ENCODE measurements at regions not wholly inside any gene's neighbourhood (a gene's known extent, or its start where the extent isn't known, plus 50 kb on each side); places are given as distances from the start of the nearest gene placed in this dataset.

DNA sequence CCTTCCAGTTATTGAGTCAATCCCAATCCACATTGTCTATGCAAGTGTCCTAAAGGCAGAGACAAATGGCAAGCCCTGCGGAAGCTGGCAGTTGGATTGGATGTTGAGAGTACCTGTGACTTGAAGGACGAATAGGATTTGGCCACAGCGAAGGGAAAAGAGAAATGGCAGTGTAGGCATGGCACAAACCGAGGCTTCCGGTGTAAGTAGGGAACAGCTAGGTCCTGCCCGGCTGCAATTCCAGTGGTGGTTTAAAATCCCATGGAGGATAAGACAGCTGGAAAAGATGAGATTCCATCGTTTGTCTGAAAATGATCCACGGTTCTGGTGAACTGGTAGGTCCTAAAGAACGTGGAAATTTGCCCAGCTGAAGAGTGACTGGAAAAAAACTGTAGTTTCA, 296.2 kb downstream of the TCERG1L start:
- Histone ChIP-seq H2AFZ (ENCODE audit: control insufficient read depth, low read length) (no peak overlapping the region), H3K4me3 (ENCODE audit: control insufficient read depth in 2 of 3, extremely low read depth in 1 of 3, insufficient read depth in 2 of 3, low read depth in 1 of 3, low read length in 3 of 3) (no peak overlapping the region), H3K9ac (ENCODE audit: control insufficient read depth, extremely low read depth, insufficient read depth, low read length) (no peak overlapping the region), H3K9me1 (ENCODE audit: control insufficient read depth, extremely low read depth, insufficient read depth, low read length) (no peaks in the 10 kb centered on the region), H3K9me3 (ENCODE audit: control insufficient read depth, low read depth, low read length) (peaks cover 13% of the 10 kb centered on the region), H3K4me1 (ENCODE audit: control insufficient read depth, extremely low read depth, insufficient read depth, low read length) (no peaks in the 10 kb centered on the region), H3K36me3 (ENCODE audit: control insufficient read depth in 2 of 2, extremely low read depth in 1 of 2, insufficient read depth in 2 of 2, low read length in 2 of 2) (no peaks in the 10 kb centered on the region), H3K4me2 (ENCODE audit: control insufficient read depth, extremely low read depth, insufficient read depth, low read depth, low read length) (no peak overlapping the region), H3K27me3 (ENCODE audit: control insufficient read depth, extremely low read depth, insufficient read depth, low read length) (no peaks in the 10 kb centered on the region), H3K27ac (ENCODE audit: control insufficient read depth, insufficient read depth, low read length) (no peak overlapping the region), H3K79me2 (ENCODE audit: control insufficient read depth, insufficient read depth, low read length) (no peaks in the 10 kb centered on the region), H4K20me1 (ENCODE audit: control insufficient read depth, extremely low read depth, insufficient read depth, low read length) (no peaks in the 10 kb centered on the region)
- no peak for DNase-seq (ENCODE audit: low read depth, low spot score)
- dilution Hi-C loops (cut with MboI; ENCODE audit: extremely low pct_ligation_motif_present, low sequenced_read_pairs), result no loop called here
- TF ChIP-seq, protein P1, sequence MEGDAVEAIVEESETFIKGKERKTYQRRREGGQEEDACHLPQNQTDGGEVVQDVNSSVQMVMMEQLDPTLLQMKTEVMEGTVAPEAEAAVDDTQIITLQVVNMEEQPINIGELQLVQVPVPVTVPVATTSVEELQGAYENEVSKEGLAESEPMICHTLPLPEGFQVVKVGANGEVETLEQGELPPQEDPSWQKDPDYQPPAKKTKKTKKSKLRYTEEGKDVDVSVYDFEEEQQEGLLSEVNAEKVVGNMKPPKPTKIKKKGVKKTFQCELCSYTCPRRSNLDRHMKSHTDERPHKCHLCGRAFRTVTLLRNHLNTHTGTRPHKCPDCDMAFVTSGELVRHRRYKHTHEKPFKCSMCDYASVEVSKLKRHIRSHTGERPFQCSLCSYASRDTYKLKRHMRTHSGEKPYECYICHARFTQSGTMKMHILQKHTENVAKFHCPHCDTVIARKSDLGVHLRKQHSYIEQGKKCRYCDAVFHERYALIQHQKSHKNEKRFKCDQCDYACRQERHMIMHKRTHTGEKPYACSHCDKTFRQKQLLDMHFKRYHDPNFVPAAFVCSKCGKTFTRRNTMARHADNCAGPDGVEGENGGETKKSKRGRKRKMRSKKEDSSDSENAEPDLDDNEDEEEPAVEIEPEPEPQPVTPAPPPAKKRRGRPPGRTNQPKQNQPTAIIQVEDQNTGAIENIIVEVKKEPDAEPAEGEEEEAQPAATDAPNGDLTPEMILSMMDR (optimal IDR thresholded peaks at IDR 0.05 in 1 of 3, IDR thresholded peaks at IDR 0.05 in 1 of 3, conservative IDR thresholded peaks at IDR 0.05 in 1 of 3; ENCODE audit: extremely low read depth in 1 of 3, insufficient read depth in 2 of 3, low read length in 3 of 3), result no peak
- TF ChIP-seq EZH2 (IDR thresholded peaks at IDR 0.05; ENCODE audit: low read length), result no peak
- FAIRE-seq, result no peak

DNA sequence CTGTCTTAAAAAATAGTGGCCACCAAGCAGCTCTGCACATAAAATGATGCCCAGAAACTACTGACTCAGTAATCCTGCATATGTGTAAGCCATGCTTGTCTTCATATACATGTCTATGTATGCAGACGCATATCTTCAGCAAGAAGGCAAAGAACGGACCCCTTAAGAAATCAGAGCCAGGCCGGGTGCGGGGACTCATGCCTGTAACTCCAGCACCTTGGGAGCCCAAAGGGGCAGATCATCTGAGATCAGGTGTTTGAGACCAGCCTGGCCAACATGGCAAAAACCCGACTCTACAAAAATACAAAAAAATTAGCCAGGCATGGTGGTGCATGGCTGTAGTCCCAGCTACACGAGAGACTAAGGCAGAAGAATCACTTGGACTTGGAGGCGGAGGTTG, 295.0 kb downstream of the TCERG1L start:
- peaks cover 13% of the 10 kb centered on the region for H3K9me3 ChIP-seq (ENCODE audit: control insufficient read depth, low read depth, low read length)
- TF ChIP-seq, protein P1 (optimal IDR thresholded peaks at IDR 0.05 in 1 of 3, IDR thresholded peaks at IDR 0.05 in 1 of 3, conservative IDR thresholded peaks at IDR 0.05 in 1 of 3; ENCODE audit: extremely low read depth in 1 of 3, insufficient read depth in 2 of 3, low read length in 3 of 3), result no peak
- TF ChIP-seq EZH2 (IDR thresholded peaks at IDR 0.05; ENCODE audit: low read length), result no peak
- no peaks in the 10 kb centered on the region for H3K79me2 ChIP-seq (ENCODE audit: control insufficient read depth, insufficient read depth, low read length)
- H4K20me1 ChIP-seq (ENCODE audit: control insufficient read depth, extremely low read depth, insufficient read depth, low read length), result no peaks in the 10 kb centered on the region
- no peak overlapping the region for H3K27ac ChIP-seq (ENCODE audit: control insufficient read depth, insufficient read depth, low read length)
- H3K4me1 ChIP-seq (ENCODE audit: control insufficient read depth, extremely low read depth, insufficient read depth, low read length), result no peaks in the 10 kb centered on the region
- no peak overlapping the region for H2AFZ ChIP-seq (ENCODE audit: control insufficient read depth, low read length)
- no peak overlapping the region for H3K4me3 ChIP-seq (ENCODE audit: control insufficient read depth in 2 of 3, extremely low read depth in 1 of 3, insufficient read depth in 2 of 3, low read depth in 1 of 3, low read length in 3 of 3)
- FAIRE-seq (no peak), DNase-seq (ENCODE audit: low read depth, low spot score) (no peak)
- H3K9ac ChIP-seq (ENCODE audit: control insufficient read depth, extremely low read depth, insufficient read depth, low read length), result no peak overlapping the region
- dilution Hi-C loops (cut with MboI; ENCODE audit: extremely low pct_ligation_motif_present, low sequenced_read_pairs), result no loop called here
- H3K4me2 ChIP-seq (ENCODE audit: control insufficient read depth, extremely low read depth, insufficient read depth, low read depth, low read length), result no peak overlapping the region
- H3K27me3 ChIP-seq (ENCODE audit: control insufficient read depth, extremely low read depth, insufficient read depth, low read length), result no peaks in the 10 kb centered on the region
- no peaks in the 10 kb centered on the region for H3K9me1 ChIP-seq (ENCODE audit: control insufficient read depth, extremely low read depth, insufficient read depth, low read length)
- H3K36me3 ChIP-seq (ENCODE audit: control insufficient read depth in 2 of 2, extremely low read depth in 1 of 2, insufficient read depth in 2 of 2, low read length in 2 of 2), result no peaks in the 10 kb centered on the region
